ENCODE measurements at regions not wholly inside any gene's neighbourhood (a gene's known extent, or its start where the extent isn't known, plus 50 kb on each side); places are given as distances from the start of the nearest gene placed in this dataset.

GRCh38 chr11:15589070-15589626 lies 474.4 kb downstream of the INSC start:
- no peak for DNase-seq

- no peak for DNase-seq
Observed at GRCh38 chr11:15590132-15590531, 475.4 kb downstream of the INSC start.

- no peak for DNase-seq
Observed at GRCh38 chr11:15591112-15591537, 476.4 kb downstream of the INSC start.

GRCh38 chr11:15594607-15595006 lies 479.9 kb downstream of the INSC start:
- no peak for DNase-seq

- DNase-seq, result no peak
Observed at GRCh38 chr11:15599376-15599775, 484.7 kb downstream of the INSC start.

GRCh38 chr11:15602047-15602446 lies 487.3 kb downstream of the INSC start:
- no peak for DNase-seq

- DNase-seq, result no peak
Observed at GRCh38 chr11:15602785-15603567, 488.3 kb downstream of the INSC start.

- no peak for DNase-seq
Observed at GRCh38 chr11:15605094-15605493, 490.4 kb downstream of the INSC start.

- DNase-seq, result no peak
Observed at GRCh38 chr11:15607361-15608036, 492.8 kb downstream of the INSC start.

- no peak for DNase-seq
Observed at GRCh38 chr11:15609445-15609844, 494.7 kb downstream of the INSC start.

- DNase-seq, result no peak
Observed at GRCh38 chr11:15610881-15611280, 496.2 kb downstream of the INSC start.

- DNase-seq, result no peak
Observed at GRCh38 chr11:15613251-15613650, 498.5 kb downstream of the INSC start.

GRCh38 chr11:15613789-15614188 lies 499.1 kb downstream of the INSC start:
- no peak for DNase-seq

- DNase-seq, result no peak
Observed at GRCh38 chr11:15615398-15616096, 500.8 kb downstream of the INSC start.

- DNase-seq, result no peak
Observed at GRCh38 chr11:15616130-15617105, 501.7 kb downstream of the INSC start.

- no peak for DNase-seq
Observed at GRCh38 chr11:15617126-15617525, 502.4 kb downstream of the INSC start.

GRCh38 chr11:15618583-15619032 lies 503.9 kb downstream of the INSC start:
- DNase-seq, result no peak

GRCh38 chr11:15621565-15621964 lies 506.8 kb downstream of the INSC start:
- no peak for DNase-seq

GRCh38 chr11:15622231-15622890 lies 507.6 kb downstream of the INSC start:
- DNase-seq, result no peak

- DNase-seq, result no peak
Observed at GRCh38 chr11:15624701-15625100, 510.0 kb downstream of the INSC start.

GRCh38 chr11:15625691-15626090 lies 511.0 kb downstream of the INSC start:
- DNase-seq, result no peak

GRCh38 chr11:15627560-15627959 lies 512.8 kb downstream of the INSC start:
- no peak for DNase-seq

Data from CD4-positive, alpha-beta T cell treated with Interleukin-15 for 1 hour (primary cell).